K562 (cell line): ENCODE measurements at regions not wholly inside any gene's neighbourhood (a gene's known extent, or its start where the extent isn't known, plus 50 kb on each side); places are given as distances from the start of the nearest gene placed in this dataset.

Experiments used
- HNRNPLL ChIP-seq: fragments of 200-400 bp; formaldehyde crosslinking; IDR thresholded peaks from 2 replicates; pipeline ENCODE4 v1.6.1; 2017; ENCODE audit warnings: low read length, low read depth, mild to moderate bottlenecking; ENCODE audit not compliant: poor library complexity, severe bottlenecking
- NELFE ChIP-seq: IDR thresholded peaks from 2 replicates; pipeline ENCODE4 v1.6.1; 2011; ENCODE audit warnings: mild to moderate bottlenecking; ENCODE audit not compliant: insufficient read depth, insufficient read length
- NFIX ChIP-seq: fragments of 250-450 bp; sonication (Bioruptor Pico); IDR thresholded peaks from 2 replicates; pipeline ENCODE4 v1.4.0; 2020; ENCODE audit warnings: low read depth, mild to moderate bottlenecking, moderate library complexity
- POLR2AphosphoS2 ChIP-seq: IDR thresholded peaks from 2 replicates; pipeline ENCODE4 v1.6.1; 2012; ENCODE audit warnings: low read length, improper control_type of control experiment
- RNF2 ChIP-seq: sonication (generic); IDR thresholded peaks from 2 replicates; pipeline ENCODE4 v1.6.1; 2016
- ZC3H4 ChIP-seq: sonication (generic); formaldehyde crosslinking; IDR thresholded peaks from 2 replicates; pipeline ENCODE4 v1.9.0; 2021; ENCODE audit warnings: missing genetic modification reagents, borderline replicate concordance
- TF ChIP-seq, protein P1 (sequence below): fragments of 450-650 bp; IDR thresholded peaks from 2 replicates; pipeline ENCODE4 v1.7.1; 2018; ENCODE audit warnings: mild to moderate bottlenecking, low read depth; ENCODE audit not compliant: partially characterized antibody
- TF ChIP-seq, protein P2 (sequence below): sonication (generic); formaldehyde crosslinking; IDR thresholded peaks from 2 replicates; pipeline ENCODE4 v1.8.1; 2023; ENCODE audit warnings: mild to moderate bottlenecking, missing genetic modification reagents
- TF ChIP-seq, protein P3 (sequence below): fragments of 450-650 bp; IDR thresholded peaks from 2 replicates; pipeline ENCODE4 v1.6.1; 2016; ENCODE audit warnings: antibody characterized with exemption
- TF ChIP-seq, protein P4 (sequence below), 3 experiments: IDR thresholded peaks in 2 of 3; conservative IDR thresholded peaks in 1 of 3; 2 replicates each; pipeline ENCODE4 v1.5.1; 2011 to 2012; ENCODE audit warnings: low read length in 3 of 3, mild to moderate bottlenecking in 3 of 3, control low read depth in 2 of 3, improper control_type of control experiment in 1 of 3, inconsistent platforms in 1 of 3, low read depth in 1 of 3, mixed read lengths in 1 of 3, moderate library complexity in 1 of 3; ENCODE audit not compliant: insufficient read depth in 2 of 3
- TF ChIP-seq, protein P5 (sequence below), 2 experiments: IDR thresholded peaks; 2 replicates each; pipeline ENCODE4 v1.6.1; 2012; ENCODE audit warnings: improper control_type of control experiment in 2 of 2, low read depth in 2 of 2, low read length in 2 of 2, borderline replicate concordance in 1 of 2

DNA sequence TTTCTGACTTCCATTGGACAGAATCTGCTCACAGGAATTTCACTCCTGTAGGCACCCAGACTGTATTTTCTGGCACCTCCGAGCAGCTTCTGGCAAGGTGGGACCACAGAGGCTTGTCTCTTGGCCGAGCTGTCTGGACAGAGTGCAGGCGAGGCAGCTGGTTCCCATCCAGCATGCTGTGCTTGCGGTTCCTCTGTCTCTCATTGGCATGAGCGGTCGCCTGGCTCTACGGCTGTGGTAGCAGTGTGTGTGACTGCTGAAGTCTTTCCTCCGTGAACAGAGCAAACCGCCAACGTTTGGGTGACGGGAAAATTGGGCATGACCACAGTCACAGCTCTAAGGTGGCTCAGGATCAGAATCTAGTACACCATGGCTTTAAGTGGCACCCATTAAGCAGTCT lies 411.7 kb upstream of the NETO1 start:
- TF ChIP-seq NFIX (no peak), POLR2AphosphoS2 (no peak), ZC3H4 (CRISPR knock-in tag) (no peak), HNRNPLL (no peak), RNF2 (no peak), NELFE (no peak)
- TF ChIP-seq, protein P1, sequence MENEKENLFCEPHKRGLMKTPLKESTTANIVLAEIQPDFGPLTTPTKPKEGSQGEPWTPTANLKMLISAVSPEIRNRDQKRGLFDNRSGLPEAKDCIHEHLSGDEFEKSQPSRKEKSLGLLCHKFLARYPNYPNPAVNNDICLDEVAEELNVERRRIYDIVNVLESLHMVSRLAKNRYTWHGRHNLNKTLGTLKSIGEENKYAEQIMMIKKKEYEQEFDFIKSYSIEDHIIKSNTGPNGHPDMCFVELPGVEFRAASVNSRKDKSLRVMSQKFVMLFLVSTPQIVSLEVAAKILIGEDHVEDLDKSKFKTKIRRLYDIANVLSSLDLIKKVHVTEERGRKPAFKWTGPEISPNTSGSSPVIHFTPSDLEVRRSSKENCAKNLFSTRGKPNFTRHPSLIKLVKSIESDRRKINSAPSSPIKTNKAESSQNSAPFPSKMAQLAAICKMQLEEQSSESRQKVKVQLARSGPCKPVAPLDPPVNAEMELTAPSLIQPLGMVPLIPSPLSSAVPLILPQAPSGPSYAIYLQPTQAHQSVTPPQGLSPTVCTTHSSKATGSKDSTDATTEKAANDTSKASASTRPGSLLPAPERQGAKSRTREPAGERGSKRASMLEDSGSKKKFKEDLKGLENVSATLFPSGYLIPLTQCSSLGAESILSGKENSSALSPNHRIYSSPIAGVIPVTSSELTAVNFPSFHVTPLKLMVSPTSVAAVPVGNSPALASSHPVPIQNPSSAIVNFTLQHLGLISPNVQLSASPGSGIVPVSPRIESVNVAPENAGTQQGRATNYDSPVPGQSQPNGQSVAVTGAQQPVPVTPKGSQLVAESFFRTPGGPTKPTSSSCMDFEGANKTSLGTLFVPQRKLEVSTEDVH, result no peak
- TF ChIP-seq, protein P2, sequence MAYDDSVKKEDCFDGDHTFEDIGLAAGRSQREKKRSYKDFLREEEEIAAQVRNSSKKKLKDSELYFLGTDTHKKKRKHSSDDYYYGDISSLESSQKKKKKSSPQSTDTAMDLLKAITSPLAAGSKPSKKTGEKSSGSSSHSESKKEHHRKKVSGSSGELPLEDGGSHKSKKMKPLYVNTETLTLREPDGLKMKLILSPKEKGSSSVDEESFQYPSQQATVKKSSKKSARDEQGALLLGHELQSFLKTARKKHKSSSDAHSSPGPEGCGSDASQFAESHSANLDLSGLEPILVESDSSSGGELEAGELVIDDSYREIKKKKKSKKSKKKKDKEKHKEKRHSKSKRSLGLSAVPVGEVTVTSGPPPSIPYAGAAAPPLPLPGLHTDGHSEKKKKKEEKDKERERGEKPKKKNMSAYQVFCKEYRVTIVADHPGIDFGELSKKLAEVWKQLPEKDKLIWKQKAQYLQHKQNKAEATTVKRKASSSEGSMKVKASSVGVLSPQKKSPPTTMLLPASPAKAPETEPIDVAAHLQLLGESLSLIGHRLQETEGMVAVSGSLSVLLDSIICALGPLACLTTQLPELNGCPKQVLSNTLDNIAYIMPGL (CRISPR knock-in tag), result no peak
- TF ChIP-seq, protein P3, sequence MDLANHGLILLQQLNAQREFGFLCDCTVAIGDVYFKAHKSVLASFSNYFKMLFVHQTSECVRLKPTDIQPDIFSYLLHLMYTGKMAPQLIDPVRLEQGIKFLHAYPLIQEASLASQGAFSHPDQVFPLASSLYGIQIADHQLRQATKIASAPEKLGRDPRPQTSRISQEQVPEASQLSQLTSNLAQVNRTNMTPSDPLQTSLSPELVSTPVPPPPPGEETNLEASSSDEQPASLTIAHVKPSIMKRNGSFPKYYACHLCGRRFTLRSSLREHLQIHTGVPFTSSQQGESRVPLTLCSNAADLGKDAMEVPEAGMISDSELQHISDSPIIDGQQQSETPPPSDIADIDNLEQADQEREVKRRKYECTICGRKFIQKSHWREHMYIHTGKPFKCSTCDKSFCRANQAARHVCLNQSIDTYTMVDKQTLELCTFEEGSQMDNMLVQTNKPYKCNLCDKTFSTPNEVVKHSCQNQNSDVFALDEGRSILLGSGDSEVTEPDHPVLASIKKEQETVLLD, result no peak
- TF ChIP-seq, protein P4, sequence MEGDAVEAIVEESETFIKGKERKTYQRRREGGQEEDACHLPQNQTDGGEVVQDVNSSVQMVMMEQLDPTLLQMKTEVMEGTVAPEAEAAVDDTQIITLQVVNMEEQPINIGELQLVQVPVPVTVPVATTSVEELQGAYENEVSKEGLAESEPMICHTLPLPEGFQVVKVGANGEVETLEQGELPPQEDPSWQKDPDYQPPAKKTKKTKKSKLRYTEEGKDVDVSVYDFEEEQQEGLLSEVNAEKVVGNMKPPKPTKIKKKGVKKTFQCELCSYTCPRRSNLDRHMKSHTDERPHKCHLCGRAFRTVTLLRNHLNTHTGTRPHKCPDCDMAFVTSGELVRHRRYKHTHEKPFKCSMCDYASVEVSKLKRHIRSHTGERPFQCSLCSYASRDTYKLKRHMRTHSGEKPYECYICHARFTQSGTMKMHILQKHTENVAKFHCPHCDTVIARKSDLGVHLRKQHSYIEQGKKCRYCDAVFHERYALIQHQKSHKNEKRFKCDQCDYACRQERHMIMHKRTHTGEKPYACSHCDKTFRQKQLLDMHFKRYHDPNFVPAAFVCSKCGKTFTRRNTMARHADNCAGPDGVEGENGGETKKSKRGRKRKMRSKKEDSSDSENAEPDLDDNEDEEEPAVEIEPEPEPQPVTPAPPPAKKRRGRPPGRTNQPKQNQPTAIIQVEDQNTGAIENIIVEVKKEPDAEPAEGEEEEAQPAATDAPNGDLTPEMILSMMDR (IDR thresholded peaks at IDR 0.05 in 2 of 3, conservative IDR thresholded peaks at IDR 0.05 in 1 of 3; ENCODE audit: insufficient read depth in 2 of 3, low read depth in 1 of 3, low read length in 3 of 3), result no peak
- TF ChIP-seq, protein P5, sequence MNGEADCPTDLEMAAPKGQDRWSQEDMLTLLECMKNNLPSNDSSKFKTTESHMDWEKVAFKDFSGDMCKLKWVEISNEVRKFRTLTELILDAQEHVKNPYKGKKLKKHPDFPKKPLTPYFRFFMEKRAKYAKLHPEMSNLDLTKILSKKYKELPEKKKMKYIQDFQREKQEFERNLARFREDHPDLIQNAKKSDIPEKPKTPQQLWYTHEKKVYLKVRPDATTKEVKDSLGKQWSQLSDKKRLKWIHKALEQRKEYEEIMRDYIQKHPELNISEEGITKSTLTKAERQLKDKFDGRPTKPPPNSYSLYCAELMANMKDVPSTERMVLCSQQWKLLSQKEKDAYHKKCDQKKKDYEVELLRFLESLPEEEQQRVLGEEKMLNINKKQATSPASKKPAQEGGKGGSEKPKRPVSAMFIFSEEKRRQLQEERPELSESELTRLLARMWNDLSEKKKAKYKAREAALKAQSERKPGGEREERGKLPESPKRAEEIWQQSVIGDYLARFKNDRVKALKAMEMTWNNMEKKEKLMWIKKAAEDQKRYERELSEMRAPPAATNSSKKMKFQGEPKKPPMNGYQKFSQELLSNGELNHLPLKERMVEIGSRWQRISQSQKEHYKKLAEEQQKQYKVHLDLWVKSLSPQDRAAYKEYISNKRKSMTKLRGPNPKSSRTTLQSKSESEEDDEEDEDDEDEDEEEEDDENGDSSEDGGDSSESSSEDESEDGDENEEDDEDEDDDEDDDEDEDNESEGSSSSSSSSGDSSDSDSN (IDR thresholded peaks at IDR 0.05; ENCODE audit: borderline replicate concordance in 1 of 2, low read depth in 2 of 2, low read length in 2 of 2), result no peak
